GM18951 (cell line): ENCODE measurements at regions not wholly inside any gene's neighbourhood (a gene's known extent, or its start where the extent isn't known, plus 50 kb on each side); places are given as distances from the start of the nearest gene placed in this dataset.
"Not testable (repeated sequence)": the region's sequence is repeated elsewhere in the genome, so short reads cannot be mapped to it uniquely, and the experiment has no call there.

Experiments used
- POLR2A ChIP-seq: IDR thresholded peaks from 4 replicates; pipeline ENCODE4 v1.6.1; 2011; ENCODE audit warnings: mild to moderate bottlenecking; ENCODE audit not compliant: insufficient read length, insufficient read depth; ENCODE audit errors: extremely low read depth
- in situ Hi-C: fragments of 300-500 bp; cut with MboI; formaldehyde crosslinking; loops from one replicate; pipeline ENCODE4 v1.12.0; 2022; ENCODE audit warnings: low sequenced_read_pairs, mixed read lengths, inconsistent platforms; ENCODE audit not compliant: unreplicated experiment

- no peak for TF ChIP-seq POLR2A
- in situ Hi-C loops, result no loop called here
Measured at GRCh38 chr9:75504721-75505120, 385.8 kb upstream of the PCSK5 start.

- no peak for TF ChIP-seq POLR2A
- in situ Hi-C loops, result no loop called here
Measured at GRCh38 chr9:75505654-75506053, 384.8 kb upstream of the PCSK5 start.

GRCh38 chr9:75529463-75529862, 361.0 kb upstream of the PCSK5 start:
- in situ Hi-C loops, result no loop called here
- TF ChIP-seq POLR2A, result no peak

- TF ChIP-seq POLR2A, result no peak
- in situ Hi-C loops, result no loop called here
Measured at GRCh38 chr9:75531588-75531987, 358.9 kb upstream of the PCSK5 start.

GRCh38 chr9:75532233-75533050, 358.0 kb upstream of the PCSK5 start:
- TF ChIP-seq POLR2A, result no peak
- in situ Hi-C loops, result no loop called here

- TF ChIP-seq POLR2A, result no peak
- in situ Hi-C loops, result no loop called here
Measured at GRCh38 chr9:75539523-75539922, 350.9 kb upstream of the PCSK5 start.

- no peak for TF ChIP-seq POLR2A
- in situ Hi-C loops, result no loop called here
Measured at GRCh38 chr9:75540185-75540584, 350.3 kb upstream of the PCSK5 start.

- in situ Hi-C loops, result no loop called here
- TF ChIP-seq POLR2A, result no peak
Measured at GRCh38 chr9:75541734-75542133, 348.7 kb upstream of the PCSK5 start.

- in situ Hi-C loops, result no loop called here
- TF ChIP-seq POLR2A, result no peak
Measured at GRCh38 chr9:75544815-75545214, 345.7 kb upstream of the PCSK5 start.

GRCh38 chr9:75545287-75545686, 345.2 kb upstream of the PCSK5 start:
- TF ChIP-seq POLR2A, result no peak
- in situ Hi-C loops, result no loop called here

- in situ Hi-C loops, result no loop called here
- no peak for TF ChIP-seq POLR2A
Measured at GRCh38 chr9:75548871-75549270, 341.6 kb upstream of the PCSK5 start.

- TF ChIP-seq POLR2A, result no peak
- in situ Hi-C loops, result no loop called here
Measured at GRCh38 chr9:75551861-75552260, 338.6 kb upstream of the PCSK5 start.

- TF ChIP-seq POLR2A, result no peak
- in situ Hi-C loops, result no loop called here
Measured at GRCh38 chr9:75552941-75553340, 337.5 kb upstream of the PCSK5 start.

- in situ Hi-C loops, result not testable (repeated sequence)
Measured at GRCh38 chr9:75566813-75567212, 323.7 kb upstream of the PCSK5 start.

- in situ Hi-C loops, result no loop called here
- no peak for TF ChIP-seq POLR2A
Measured at GRCh38 chr9:75570538-75570937, 319.9 kb upstream of the PCSK5 start.

- no peak for TF ChIP-seq POLR2A
- in situ Hi-C loops, result no loop called here
Measured at GRCh38 chr9:75574569-75574968, 315.9 kb upstream of the PCSK5 start.
